Psoas muscle (tissue), 7 donors: ENCODE measurements at regions not wholly inside any gene's neighbourhood (a gene's known extent, or its start where the extent isn't known, plus 50 kb on each side); places are given as distances from the start of the nearest gene placed in this dataset.
"Not testable (repeated sequence)": the region's sequence is repeated elsewhere in the genome, so short reads cannot be mapped to it uniquely, and the experiment has no call there.

Experiments
- ATAC-seq, 4 donors: fragments of 200-7000 bp; cut with Tn5 transposase; one replicate each; pipeline ENCODE4 v1.9.1; 2020; ENCODE audit warnings: moderate library complexity in 3 of 4, mild to moderate bottlenecking in 2 of 4
- DNase-seq, 2 donors: peaks; one replicate each; pipeline ENCODE4 v3.0.0-alpha.2; 2020
- H3K27ac ChIP-seq: fragments of 200-600 bp; one replicate; pipeline ENCODE4 v1.8.0; 2022
- H3K27me3 ChIP-seq, 3 donors: fragments of 200-600 bp in 1 of 3; one replicate each; pipeline versions ENCODE4 v1.6.1 to v1.8.0; 2013 to 2022; ENCODE audit warnings: low read length in 2 of 3, mild to moderate bottlenecking in 2 of 3, moderate library complexity in 1 of 3; ENCODE audit not compliant: insufficient read depth in 3 of 3
- H3K36me3 ChIP-seq, 2 donors: fragments of 200-600 bp in 1 of 2; one replicate each; pipeline versions ENCODE4 v1.6.1 to v1.8.0; 2013 to 2022; ENCODE audit warnings: low read depth in 1 of 2, mild to moderate bottlenecking in 1 of 2, moderate library complexity in 1 of 2; ENCODE audit not compliant: insufficient read depth in 1 of 2
- H3K4me1 ChIP-seq: fragments of 200-600 bp; one replicate; pipeline ENCODE4 v1.8.0; 2022
- H3K4me3 ChIP-seq: fragments of 200-600 bp; one replicate; pipeline ENCODE4 v1.8.0; 2022; ENCODE audit warnings: mild to moderate bottlenecking
- H3K9me3 ChIP-seq: fragments of 200-600 bp; one replicate; pipeline ENCODE4 v1.8.0; 2022
- WGBS, 3 donors: extraction: QIAGEN DNeasy Blood & Tissue Kit; methylation state at CpG; one replicate each; pipeline versions ENCODE4 v1.1.6 to v1.1.7; 2013; 5-methylcytosine and 5-hydroxymethylcytosine counted together
- intact Hi-C, 2 donors: fragments of 100-400 bp; cut with DNase I; formaldehyde crosslinking; loops; one replicate each; pipeline versions ENCODE4 v1.11.0 to v1.14.2; 2022
- TF ChIP-seq, protein P1 (sequence below): fragments of 200-600 bp; IDR thresholded peaks from one replicate; pipeline ENCODE4 v1.8.0; 2022; ENCODE audit warnings: antibody characterized with exemption
- donor health status: healthy with polysubstance abuse.
- donor health status: DM: no; HTN: no; CAD: no; lungs with moderate emphysema.
- donor health status: Bipolar disorder and iron deficiency.
- donor health status: healthy.
- donor health status: DM: yes; HTN: yes; CAD: no.
- donor health status: DM: no; HTN: no; CAD: no.
- donor health status: DM: yes; HTN: yes; CAD: no.

DNA sequence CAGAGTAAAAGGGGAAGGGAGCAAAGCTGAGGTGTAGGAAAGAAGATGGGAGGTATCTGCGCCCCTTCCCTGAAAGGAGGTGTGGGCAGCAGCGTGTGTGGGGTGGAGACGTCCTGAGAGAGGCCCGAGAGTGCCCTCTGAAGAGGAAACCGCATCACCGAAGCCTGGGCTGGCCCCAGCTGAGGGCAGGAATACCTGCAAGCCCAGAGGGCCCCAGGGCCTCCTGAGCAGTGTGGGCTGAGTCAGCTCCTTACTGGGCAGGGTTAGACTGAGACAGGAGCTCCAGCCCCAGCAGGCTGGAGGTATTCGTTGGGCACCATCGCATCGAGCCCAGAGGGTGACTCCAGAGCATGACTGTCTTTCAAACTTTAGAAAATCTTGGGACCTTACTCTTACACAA, 534.0 kb upstream of the B3GAT1 start:
- Histone ChIP-seq H3K4me1 (no peaks in the 10 kb centered on the region), H3K27ac (no peak overlapping the region), H3K27me3 (peaks cover 0 to 2% (median 0%) of the 10 kb centered on the region in 3 donors), H3K9me3 (no peaks in the 10 kb centered on the region), H3K4me3 (no peak overlapping the region), H3K36me3 (no peaks in the 10 kb centered on the region)
- 87 to 91% (median 89%) methylated on average over 9 of the region's 9 CpGs for WGBS, 3 donors
- DNase-seq (no peak), ATAC-seq (no peak)
- intact Hi-C loops, result no loop called here
- TF ChIP-seq, protein P1, sequence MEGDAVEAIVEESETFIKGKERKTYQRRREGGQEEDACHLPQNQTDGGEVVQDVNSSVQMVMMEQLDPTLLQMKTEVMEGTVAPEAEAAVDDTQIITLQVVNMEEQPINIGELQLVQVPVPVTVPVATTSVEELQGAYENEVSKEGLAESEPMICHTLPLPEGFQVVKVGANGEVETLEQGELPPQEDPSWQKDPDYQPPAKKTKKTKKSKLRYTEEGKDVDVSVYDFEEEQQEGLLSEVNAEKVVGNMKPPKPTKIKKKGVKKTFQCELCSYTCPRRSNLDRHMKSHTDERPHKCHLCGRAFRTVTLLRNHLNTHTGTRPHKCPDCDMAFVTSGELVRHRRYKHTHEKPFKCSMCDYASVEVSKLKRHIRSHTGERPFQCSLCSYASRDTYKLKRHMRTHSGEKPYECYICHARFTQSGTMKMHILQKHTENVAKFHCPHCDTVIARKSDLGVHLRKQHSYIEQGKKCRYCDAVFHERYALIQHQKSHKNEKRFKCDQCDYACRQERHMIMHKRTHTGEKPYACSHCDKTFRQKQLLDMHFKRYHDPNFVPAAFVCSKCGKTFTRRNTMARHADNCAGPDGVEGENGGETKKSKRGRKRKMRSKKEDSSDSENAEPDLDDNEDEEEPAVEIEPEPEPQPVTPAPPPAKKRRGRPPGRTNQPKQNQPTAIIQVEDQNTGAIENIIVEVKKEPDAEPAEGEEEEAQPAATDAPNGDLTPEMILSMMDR, result no peak

DNA sequence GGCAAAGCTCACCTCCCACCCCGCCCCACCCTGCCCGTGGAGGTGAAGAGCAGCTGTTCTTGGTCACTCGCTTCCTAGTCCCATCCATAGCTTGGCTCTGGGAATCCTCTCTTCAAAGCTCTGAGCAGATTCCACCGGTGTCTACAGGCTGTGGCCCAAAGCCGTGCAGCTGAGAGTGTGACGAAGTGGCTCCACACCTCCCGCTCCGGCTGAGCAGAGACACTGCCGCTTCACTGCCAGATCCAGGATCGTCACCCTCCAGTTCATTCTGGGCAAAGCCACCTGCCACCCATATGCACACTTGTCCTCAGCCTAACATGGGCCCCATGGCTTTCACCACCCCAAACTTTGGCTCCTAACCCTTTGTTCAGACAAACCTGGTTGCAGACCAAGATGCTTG, 532.9 kb upstream of the B3GAT1 start:
- H3K4me3 ChIP-seq, result no peak overlapping the region
- TF ChIP-seq, protein P1, result no peak
- H3K27ac ChIP-seq, result no peak overlapping the region
- DNase-seq (no peak), ATAC-seq (peak in 1 of 4 donors; percentile 38)
- WGBS, 3 donors, result 53 to 76% (median 56%) methylated on average over 10 of the region's 10 CpGs
- peaks cover 0 to 2% (median 0%) of the 10 kb centered on the region in 3 donors for H3K27me3 ChIP-seq
- H3K36me3 ChIP-seq, result no peaks in the 10 kb centered on the region
- no peaks in the 10 kb centered on the region for H3K4me1 ChIP-seq
- H3K9me3 ChIP-seq, result no peaks in the 10 kb centered on the region
- intact Hi-C loops, result no loop called here

DNA sequence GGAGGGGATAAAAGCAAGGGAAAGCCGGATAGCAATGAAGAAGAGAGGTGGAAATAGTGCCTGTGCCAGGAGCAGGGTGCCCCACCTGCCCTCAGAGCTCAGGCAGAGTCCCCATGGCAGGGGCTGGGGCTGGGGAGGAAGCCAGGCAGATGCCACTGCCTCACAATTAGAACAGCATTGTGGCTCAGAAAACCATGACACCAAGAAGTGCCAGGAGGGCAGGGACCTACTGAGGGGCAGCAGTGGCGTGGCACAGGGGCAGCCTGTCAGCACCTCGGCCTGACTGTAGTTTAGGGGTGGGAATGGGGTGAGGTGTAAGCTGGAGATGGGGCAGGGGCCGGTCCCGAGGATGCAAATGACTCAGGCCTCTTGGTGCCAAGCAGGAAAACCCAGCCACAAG, 532.1 kb upstream of the B3GAT1 start:
- WGBS, 3 donors, result 63 to 79% (median 79%) methylated on average over 5 of the region's 5 CpGs
- Histone ChIP-seq H3K9me3 (no peaks in the 10 kb centered on the region), H3K36me3 (no peaks in the 10 kb centered on the region), H3K27ac (no peak overlapping the region), H3K4me1 (no peaks in the 10 kb centered on the region), H3K4me3 (no peak overlapping the region), H3K27me3 (peaks cover 0 to 2% (median 0%) of the 10 kb centered on the region in 3 donors)
- TF ChIP-seq, protein P1, result no peak
- DNase-seq (no peak), ATAC-seq (no peak)
- intact Hi-C loops, result no loop called here

DNA sequence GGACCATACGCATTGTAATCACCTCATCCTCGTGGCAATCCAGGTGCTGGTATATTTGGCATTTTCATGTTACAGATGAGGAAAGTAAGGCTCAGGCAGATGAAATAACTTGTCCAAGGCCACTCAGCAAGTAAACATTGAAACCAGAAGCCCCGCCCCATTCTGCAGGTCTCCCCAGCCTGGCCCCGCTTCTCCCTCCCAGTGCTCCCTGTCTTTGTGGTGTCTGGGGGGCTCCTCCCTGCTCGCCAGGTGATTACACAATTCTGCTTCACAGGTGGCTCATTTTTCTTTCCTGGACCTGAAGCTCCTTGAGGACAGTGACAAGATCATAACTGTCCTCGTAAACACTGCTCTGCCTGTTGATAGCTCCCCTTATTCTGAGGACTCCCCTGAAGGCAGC, 531.5 kb upstream of the B3GAT1 start:
- DNase-seq (no peak), ATAC-seq (no peak)
- H3K4me1 ChIP-seq, result no peaks in the 10 kb centered on the region
- 83 to 97% (median 88%) methylated on average over 6 of the region's 6 CpGs for WGBS, 3 donors
- H3K9me3 ChIP-seq, result no peaks in the 10 kb centered on the region
- no peak overlapping the region for H3K27ac ChIP-seq
- intact Hi-C loops, result no loop called here
- TF ChIP-seq, protein P1, result no peak
- no peak overlapping the region for H3K4me3 ChIP-seq
- H3K27me3 ChIP-seq, result peaks cover 0 to 2% (median 0%) of the 10 kb centered on the region in 3 donors
- H3K36me3 ChIP-seq, result no peaks in the 10 kb centered on the region

DNA sequence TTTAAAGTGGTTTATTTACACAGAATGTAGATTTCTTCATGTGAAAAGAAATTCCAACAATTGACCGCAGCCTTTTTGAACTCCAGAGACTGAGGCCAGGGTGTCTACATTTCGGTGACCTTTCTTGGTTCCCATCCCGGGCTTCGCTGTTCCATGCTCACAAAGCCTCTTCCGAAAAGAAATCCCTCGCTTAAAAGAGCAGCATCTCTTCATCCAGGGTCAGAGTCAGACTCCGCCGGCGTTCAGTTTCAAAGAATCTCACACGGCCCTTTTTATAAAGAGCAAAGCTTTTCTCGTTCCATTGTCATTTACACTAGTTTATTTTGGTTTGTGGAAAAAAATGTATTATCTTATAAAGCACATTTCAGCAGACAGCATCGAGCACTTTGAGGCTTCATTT, 530.6 kb upstream of the B3GAT1 start:
- Histone ChIP-seq H3K27me3 (peaks cover 0 to 2% (median 0%) of the 10 kb centered on the region in 3 donors), H3K36me3 (no peaks in the 10 kb centered on the region), H3K27ac (no peak overlapping the region), H3K4me3 (no peak overlapping the region), H3K4me1 (no peaks in the 10 kb centered on the region), H3K9me3 (no peaks in the 10 kb centered on the region)
- ATAC-seq (no peak), DNase-seq (no peak)
- intact Hi-C loops, result no loop called here
- TF ChIP-seq, protein P1, result no peak
- WGBS, 3 donors, result 79 to 82% (median 81%) methylated on average over 12 of the region's 12 CpGs

DNA sequence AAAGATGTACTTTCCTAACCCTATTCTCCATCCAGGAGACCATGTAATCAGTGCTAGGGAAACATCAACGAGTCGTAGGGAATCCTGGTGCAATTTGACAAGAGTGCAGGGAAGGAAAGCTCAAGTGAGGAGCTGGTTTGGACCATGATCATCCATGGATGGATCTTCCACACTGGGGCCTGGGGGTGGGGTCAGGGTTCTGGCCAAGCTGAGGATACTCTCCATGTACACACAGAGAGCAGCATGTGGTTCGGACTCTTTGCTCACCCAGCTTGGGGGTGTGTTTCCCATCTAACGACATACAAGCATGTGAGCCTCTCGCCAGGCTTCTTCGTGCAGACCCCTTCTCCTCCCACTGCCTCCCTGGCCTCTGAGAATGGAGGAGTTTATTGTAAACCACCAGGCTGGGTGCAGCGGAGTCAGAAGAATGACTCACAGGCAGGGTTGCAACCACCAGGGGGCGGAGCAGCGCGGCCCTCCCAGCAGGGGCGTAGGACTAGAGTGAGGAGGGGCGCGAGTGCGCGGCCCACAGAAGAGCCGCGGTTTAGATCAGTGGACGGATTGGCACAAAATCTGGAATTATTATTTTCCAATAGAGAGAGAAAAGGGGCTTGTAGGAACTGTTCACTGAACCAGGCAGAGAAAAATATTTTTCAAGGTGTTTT, 530.0 kb upstream of the B3GAT1 start:
- H3K27ac ChIP-seq, H3K9me3 ChIP-seq, intact Hi-C loops, H3K36me3 ChIP-seq, H3K4me3 ChIP-seq, H3K4me1 ChIP-seq, ATAC-seq, DNase-seq, H3K27me3 ChIP-seq: not testable (repeated sequence)
- WGBS, 3 donors, result 59 to 67% (median 65%) methylated on average over 17 to 18 of the region's 18 CpGs
